ENCODE measurements at regions not wholly inside any gene's neighbourhood (a gene's known extent, or its start where the extent isn't known, plus 50 kb on each side); places are given as distances from the start of the nearest gene placed in this dataset.
"Not testable (repeated sequence)": the region's sequence is repeated elsewhere in the genome, so short reads cannot be mapped to it uniquely, and the experiment has no call there.

DNA sequence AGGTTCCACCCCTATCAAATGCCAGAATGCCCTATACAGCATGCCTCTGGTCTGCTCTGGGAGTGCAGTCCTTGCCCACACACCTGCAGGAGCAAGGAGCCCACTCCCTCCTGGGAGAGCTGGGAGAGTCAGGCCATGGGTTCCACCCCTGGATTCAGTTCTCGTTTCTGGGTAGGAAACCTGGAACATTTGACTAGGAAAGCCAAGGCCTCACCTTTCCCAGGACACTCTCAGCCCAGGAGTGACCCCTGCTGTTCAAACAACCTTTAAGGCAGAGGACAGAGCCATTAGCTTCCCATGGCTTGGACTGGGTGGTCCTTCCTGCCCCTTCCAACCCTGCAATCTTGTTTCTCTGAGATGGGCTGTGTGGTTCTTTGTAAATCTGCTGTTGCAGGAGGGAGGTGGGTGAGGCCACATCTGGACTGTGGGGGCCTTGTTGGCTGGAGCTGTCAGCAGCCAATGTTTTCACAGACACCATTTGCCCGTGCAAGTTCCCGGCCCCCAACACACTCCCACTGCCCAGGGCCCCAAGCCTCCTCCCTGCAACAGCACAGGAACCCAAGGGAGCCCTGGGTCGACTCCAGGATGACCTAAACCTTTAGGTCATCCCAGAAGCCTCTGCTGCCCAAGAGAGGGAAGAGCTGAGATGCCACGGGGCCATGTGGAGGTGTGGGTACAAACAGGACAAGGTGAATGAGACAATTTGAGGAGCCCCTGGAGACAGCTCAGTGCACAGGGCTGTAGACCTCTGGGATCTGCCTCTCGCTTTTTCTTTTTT is 104.4 kb downstream of the PJA1 start:
- DNase-seq: no peak

DNA sequence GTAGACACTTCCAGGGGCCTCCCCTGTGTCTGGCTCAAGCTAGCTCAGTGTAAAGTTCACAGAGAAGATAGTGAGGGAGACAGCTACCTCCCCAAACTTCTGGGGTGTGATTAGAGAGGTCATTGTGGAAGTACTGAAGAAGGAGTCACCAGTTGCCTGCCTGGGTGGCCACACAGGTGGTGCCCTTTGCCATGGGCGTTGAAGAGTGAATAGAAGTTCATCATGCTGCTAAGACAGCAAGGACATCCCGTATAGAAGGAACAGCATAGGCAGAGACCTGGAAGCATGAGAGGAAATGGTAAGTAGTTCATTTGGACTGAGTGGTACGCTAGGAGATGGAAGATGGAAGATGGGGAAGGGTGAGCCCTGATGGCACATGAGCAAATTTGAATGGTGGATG is 110.1 kb downstream of the PJA1 start:
- DNase-seq: no peak

- DNase-seq: not testable (repeated sequence)
Measured at GRCh38 chrX:69054497-69054896, 110.8 kb downstream of the PJA1 start.

DNA sequence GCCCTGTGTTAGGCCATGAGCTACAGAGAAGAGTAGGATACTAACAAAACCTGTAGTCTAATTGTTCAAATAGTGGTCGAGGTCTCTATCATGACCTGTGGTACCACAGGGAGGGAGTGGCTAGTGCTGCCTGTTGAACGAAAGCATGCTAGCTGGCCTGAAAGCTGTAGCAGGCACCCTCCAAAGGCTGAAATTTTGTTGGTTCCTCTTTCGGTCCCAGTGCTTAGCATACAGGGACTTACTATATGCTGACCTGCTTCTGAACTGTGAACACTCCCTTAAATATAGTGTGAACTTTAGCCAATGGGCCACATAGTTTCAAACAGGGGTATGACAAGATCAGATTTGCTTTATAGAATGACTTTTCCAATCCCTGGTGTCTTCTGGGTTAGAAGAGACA is 113.4 kb downstream of the PJA1 start:
- DNase-seq: no peak

GRCh38 chrX:69050051-69050765 is 115.0 kb downstream of the PJA1 start:
- DNase-seq: no peak

DNA sequence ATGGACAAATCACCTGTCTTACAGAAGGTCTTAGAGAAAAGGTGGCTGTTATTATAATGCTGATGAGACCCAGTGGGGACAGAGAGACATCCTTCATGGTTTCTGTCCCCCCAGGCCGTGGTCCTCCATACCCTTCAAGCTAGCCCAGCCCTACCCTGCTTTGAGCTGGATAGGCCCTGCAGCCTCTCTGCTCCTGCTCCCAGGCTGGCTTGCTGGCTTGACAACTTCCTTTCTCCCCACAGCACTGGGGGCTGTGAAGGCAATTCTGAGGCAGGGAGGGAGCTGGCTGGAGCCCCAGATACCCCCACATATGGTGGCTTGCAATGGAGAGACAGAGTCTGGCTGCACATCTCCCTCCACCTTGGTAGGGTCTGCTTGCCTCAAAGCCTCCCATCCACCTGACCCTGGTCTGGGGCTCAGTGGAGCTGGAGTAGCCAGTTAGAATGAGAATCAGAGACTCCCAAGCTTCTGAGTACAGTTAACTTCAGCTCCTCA is 118.2 kb downstream of the PJA1 start:
- no peak for DNase-seq

DNA sequence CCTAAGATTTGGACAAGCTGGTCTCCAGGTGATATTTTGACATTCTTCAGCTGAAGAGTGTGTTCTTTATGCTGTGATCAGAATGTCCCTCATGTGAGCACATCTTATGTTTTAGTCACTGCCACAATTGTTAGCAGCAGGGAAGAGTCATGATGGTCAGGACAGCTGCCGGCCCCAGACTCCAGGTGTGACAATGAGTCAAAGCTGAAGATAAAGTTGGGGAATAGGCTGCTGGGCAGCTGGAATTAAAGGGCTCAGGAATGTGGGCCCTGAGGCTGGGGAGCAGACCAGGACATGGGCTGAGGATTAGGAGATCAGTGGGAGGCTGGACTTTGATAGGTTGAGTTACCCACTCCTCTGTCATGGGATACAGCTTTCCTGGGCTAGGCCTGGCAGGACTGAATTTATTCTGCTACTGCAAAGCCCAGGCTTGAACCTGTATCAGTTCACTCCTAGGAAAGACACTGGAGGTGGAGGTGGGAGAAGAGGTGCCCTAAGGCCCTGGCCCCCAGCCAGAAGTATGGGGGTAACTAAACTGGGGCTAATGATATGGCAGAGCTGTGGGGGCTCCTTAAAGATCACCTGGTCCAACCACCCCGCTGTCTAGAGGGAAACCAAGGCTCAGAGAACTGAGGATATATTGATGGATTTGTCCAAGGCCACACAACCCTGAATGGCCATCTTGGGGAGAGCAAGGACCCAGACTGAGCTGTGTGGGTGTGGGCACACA is 119.5 kb downstream of the PJA1 start:
- DNase-seq: no peak

GRCh38 chrX:69038816-69039215 is 126.4 kb downstream of the PJA1 start:
- DNase-seq: no peak

DNA sequence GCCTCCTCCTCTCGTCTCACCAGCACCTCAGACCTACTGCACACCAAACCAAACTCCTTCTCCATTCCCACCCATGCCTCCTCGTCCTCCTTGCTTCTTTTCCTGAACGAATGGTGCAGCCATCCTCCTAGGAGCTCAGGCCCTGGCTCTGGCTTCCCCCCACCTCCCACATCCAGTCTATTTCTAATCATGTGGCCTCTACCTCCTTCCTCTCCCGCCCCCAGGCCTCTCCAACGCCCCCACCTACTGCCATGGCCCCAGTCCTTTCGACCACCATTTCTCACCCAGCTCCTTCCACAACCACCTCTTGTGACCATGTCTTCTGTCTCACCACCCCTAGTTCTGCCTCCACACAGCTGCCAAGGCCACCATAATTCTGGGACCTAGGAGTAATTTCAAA is 127.1 kb downstream of the PJA1 start:
- DNase-seq: no peak

DNA sequence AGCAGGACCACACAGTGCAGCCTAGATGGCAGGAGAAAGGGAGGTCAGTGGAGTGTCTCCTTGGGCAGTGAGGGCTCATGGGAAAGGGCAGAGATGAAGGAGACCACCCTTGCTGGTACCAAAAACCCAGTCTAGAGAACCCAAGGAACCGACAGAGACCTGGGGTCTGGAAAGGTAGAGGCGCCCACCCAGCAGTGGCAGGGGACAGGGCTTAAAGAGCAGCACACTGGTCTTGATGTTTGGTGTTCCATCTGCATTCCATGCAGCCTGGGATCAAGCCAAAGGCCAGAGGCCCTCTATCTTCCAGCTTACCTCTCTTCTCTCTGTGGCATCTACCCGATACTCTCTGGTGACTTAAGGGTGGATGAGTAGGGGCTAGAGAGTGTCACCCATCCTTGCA is 127.5 kb downstream of the PJA1 start:
- DNase-seq: no peak

- no peak for DNase-seq
Measured at GRCh38 chrX:69036674-69037573, 128.3 kb downstream of the PJA1 start.

GRCh38 chrX:69034451-69034850 is 130.8 kb downstream of the PJA1 start:
- no peak for DNase-seq

GRCh38 chrX:69033936-69034335 is 131.3 kb downstream of the PJA1 start:
- DNase-seq: no peak

DNA sequence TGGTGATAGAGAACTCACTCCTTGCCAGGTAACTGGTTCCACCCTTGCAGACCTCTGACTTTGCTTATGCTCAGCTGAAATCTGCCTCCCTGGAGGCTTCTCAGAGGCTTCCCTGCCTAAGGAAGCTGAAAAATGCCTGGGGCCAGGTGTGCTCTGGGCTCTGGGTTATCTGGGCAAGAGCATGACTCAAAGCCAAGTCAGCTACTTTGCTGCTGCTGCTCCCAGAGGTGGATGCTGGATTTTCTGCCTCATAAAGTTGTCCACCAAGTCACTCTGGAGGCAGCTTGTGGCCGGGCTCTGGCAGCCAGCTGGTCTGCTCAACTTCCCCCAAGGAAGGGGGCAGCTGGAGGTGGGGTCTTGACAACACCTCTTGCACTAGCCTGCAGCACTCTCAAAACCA is 132.7 kb downstream of the PJA1 start:
- no peak for DNase-seq

- DNase-seq: no peak
Measured at GRCh38 chrX:69031971-69032391, 133.3 kb downstream of the PJA1 start.

- no peak for DNase-seq
Measured at GRCh38 chrX:69031181-69031580, 134.1 kb downstream of the PJA1 start.

DNA sequence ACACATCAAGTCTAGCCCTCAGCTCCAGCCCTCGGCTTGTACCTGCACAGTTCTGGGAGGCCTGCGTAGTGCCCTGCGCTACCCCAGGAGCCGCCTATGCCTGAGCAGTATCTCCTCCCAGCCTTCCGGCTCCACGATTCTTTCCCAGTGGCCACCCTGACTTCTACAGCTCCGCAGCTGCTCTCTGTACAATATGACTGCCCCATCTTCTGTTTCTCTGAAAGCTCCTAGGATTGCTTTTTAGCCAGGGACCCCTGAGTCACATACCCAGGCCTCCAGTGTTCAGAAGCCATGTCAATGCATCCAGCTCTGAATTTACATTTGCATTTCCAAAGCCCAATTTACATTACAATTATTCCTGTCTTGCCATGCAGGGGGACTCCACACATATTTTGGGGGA is 135.5 kb downstream of the PJA1 start:
- no peak for DNase-seq

GRCh38 chrX:69028761-69029120 is 136.5 kb downstream of the PJA1 start:
- no peak for DNase-seq

DNA sequence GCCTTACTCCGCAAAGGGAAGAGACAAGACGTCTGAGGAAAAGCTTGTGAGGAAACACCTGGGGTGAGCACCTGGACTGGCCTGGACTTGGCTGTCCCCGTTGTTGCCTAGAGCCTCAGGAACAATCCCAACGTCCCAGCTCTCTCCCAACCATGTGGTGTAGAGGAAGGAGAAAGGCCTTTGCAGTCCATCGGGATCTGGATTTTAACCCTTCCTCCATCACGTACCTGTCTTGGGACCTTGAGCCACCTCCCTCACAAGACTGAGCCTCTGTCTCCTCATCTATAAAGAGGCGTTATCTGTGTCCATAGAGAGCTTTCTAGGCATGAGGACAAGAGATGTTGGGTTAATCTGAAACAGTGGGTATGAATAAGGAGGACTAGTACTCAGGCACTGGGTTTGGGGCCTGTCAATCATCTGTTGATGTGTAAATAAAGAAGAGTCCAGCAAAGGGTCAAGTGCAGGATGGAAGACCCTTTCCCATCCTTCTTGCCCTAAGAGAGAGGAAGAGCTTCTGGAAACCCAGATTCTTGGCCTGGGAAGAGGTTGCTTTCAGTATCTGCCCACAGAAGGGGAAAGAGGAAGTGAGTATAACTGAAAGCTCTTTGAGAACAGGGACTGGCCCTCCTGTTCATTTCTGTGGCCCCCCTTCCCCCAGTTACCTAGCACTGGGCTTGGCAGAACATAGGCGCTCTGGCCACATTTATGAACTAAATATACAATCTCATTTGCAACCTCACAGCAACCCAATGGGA is 137.1 kb downstream of the PJA1 start:
- DNase-seq: no peak

DNA sequence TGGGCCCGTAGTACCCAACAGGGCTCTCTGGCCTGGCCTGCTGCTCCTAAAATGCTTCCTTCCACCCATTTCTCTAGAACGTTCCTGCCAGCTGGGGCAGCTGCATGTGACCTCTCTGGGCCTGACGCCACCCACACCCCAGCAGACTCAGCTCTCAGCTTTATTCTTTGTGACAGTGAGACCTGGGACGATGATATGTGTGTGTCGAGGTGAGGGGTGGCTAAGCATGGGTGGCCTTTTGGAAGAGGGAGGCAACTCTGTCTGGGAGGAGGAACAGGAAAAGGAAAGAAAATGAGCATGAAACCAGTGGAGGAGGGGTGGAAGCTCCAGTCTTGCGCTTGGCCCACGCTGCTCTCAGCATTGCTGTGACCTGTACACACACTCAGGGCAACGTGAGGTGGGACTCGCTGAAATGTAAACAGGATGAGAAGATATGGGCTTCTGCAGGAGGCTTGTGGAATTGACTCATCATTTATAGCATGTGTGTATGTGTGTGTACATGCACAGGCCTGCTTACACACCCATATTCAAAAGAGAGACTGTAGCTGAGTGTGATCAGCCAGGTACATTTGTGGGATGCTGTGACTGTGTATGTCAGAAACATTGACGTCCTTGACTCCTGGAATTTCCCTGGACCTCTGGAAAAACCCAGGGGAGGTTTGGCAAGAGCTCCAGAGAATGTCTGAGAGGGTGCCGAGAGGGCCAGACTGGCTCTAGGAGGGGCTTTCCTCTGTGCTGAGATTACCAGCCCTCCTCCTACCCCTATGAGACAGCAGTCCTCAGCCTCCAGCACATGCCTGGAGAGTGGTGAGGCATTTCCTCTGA is 137.9 kb downstream of the PJA1 start:
- DNase-seq: no peak

GRCh38 chrX:69025802-69026301 is 139.4 kb downstream of the PJA1 start:
- no peak for DNase-seq
